OCI-LY7 (cell line): ENCODE measurements at regions not wholly inside any gene's neighbourhood (a gene's known extent, or its start where the extent isn't known, plus 50 kb on each side); places are given as distances from the start of the nearest gene placed in this dataset.

Source experiments
- CTCF ChIP-seq: fragments of 200-600 bp; sonication (generic); conservative IDR thresholded peaks from 2 replicates; pipeline ENCODE4 v1.5.1; 2014; ENCODE audit warnings: mild to moderate bottlenecking, antibody characterized with exemption, low read length, moderate library complexity, mixed read lengths
- EZH2phosphoT487 ChIP-seq: fragments of 200-600 bp; sonication (generic); IDR thresholded peaks from 2 replicates; pipeline ENCODE4 v1.6.1; 2018; ENCODE audit warnings: low read depth, borderline replicate concordance, mild to moderate bottlenecking, mixed run types, antibody characterized with exemption, low read length, moderate library complexity, mixed read lengths

DNA sequence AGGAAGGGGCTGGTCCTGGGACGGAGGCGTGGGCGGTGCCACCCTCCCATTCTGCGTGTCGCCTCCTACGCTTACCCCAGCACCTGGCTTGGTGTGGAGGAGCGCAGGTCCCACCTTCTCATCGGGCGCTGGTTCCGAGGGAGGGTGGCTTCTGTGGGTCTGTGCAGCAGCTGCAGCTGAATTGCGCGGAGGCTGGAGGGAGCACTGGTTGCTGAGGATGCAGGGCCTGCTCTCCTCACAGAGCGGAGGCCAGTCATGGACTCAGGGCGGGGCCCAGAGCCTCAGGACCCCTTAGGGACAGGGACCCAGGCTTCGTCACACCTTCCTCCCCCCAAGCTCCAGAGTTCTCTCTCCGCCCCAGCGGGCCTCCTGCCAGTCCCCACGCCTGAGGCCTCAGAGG is 127.8 kb upstream of the MAP3K4 start:
- TF ChIP-seq CTCF (no peak), EZH2phosphoT487 (no peak)
